MM.1S (cell line): ENCODE measurements at regions not wholly inside any gene's neighbourhood (a gene's known extent, or its start where the extent isn't known, plus 50 kb on each side); places are given as distances from the start of the nearest gene placed in this dataset.

Source experiments
- CTCF ChIP-seq: fragments of 300-600 bp; sonication (generic); IDR thresholded peaks from 2 replicates; pipeline ENCODE4 v1.5.1; 2016; ENCODE audit warnings: antibody characterized with exemption, low read length, mixed read lengths
- EZH2 ChIP-seq: fragments of 300-600 bp; sonication (generic); optimal IDR thresholded peaks from 2 replicates; pipeline ENCODE3; 2017; ENCODE audit warnings: low read depth, mild to moderate bottlenecking, antibody characterized with exemption, low read length, mixed read lengths

GRCh38 chr1:14020006-14020405, 320.0 kb downstream of the PRDM2 start:
- TF ChIP-seq CTCF: no peak
- TF ChIP-seq EZH2: no peak
